Endothelial cell of umbilical vein (primary cell): ENCODE measurements at regions not wholly inside any gene's neighbourhood (a gene's known extent, or its start where the extent isn't known, plus 50 kb on each side); places are given as distances from the start of the nearest gene placed in this dataset.

Source experiments
- BruUV-seq: library from RNA; stranded (reverse); fragments of 400-500 nt; replicated peaks from 2 replicates; lab custom pipeline; 2021; lab: Mats Ljungman, UMichigan
- CTCF ChIA-PET: fragments of 300-600, 350-600 bp; sonication (Branson Sonifier 250); formaldehyde crosslinking; loops from one replicate; lab custom pipeline; 2021; ENCODE audit warnings: antibody characterized with exemption, inconsistent platforms; lab: Charles Lee
- POLR2A ChIA-PET: fragments of 300-600, 350-600 bp; sonication (Branson Sonifier 250); formaldehyde crosslinking; loops from one replicate; lab custom pipeline; 2021; ENCODE audit warnings: antibody characterized with exemption, inconsistent platforms; lab: Charles Lee
- DNase-seq: peaks from one replicate; pipeline ENCODE4 v3.0.0-alpha.2; 2011; ENCODE audit warnings: low read depth, low spot score
- FAIRE-seq: peaks from 2 replicates; lab custom pipeline; 2011; peaks lifted over from hg19 to GRCh38; lab: Jason Lieb, UNC
- H2AFZ ChIP-seq: 2 replicates; pipeline ENCODE4 v1.6.0; 2012; ENCODE audit warnings: low read depth, low read length, control low read depth, inconsistent platforms
- H3K27ac ChIP-seq: 2 replicates; pipeline ENCODE4 v1.5.1; 2011; ENCODE audit warnings: low read depth, mild to moderate bottlenecking, control low read depth, low read length, moderate library complexity; ENCODE audit not compliant: insufficient read depth
- H3K27me3 ChIP-seq, 2 experiments: 2 replicates each; pipeline versions ENCODE4 v1.6.0 to v1.6.1; 2011; ENCODE audit warnings: low read length in 2 of 2, mixed read lengths in 1 of 2; ENCODE audit not compliant: control insufficient read depth in 2 of 2, insufficient read depth in 2 of 2
- H3K36me3 ChIP-seq, 2 experiments: 2 replicates in 1 of 2; 3 replicates in 1 of 2; pipeline ENCODE4 v1.5.1; 2011; ENCODE audit warnings: low read length in 2 of 2, mild to moderate bottlenecking in 1 of 2, moderate library complexity in 1 of 2; ENCODE audit not compliant: control insufficient read depth in 2 of 2, insufficient read depth in 2 of 2; ENCODE audit errors: extremely low read depth in 1 of 2
- H3K4me1 ChIP-seq: 3 replicates; pipeline ENCODE4 v1.5.1; 2011; ENCODE audit warnings: mild to moderate bottlenecking, low read length; ENCODE audit not compliant: control insufficient read depth, insufficient read depth; ENCODE audit errors: extremely low read depth
- H3K4me2 ChIP-seq: 2 replicates; pipeline ENCODE4 v1.6.1; 2011; ENCODE audit warnings: low read length, control low read depth, mixed read lengths; ENCODE audit not compliant: insufficient read depth
- H3K4me3 ChIP-seq, 3 experiments: fragments of 200-600 bp in 1 of 3; sonication (generic), shearing (Covaris generic) in 1 of 3; replicated peaks in 1 of 3; 2 replicates each; pipeline ENCODE4 v1.5.1; 2011 to 2016; ENCODE audit warnings: control low read depth in 3 of 3, low read length in 3 of 3, mild to moderate bottlenecking in 2 of 3, inconsistent platforms in 1 of 3, low read depth in 1 of 3, moderate library complexity in 1 of 3; ENCODE audit not compliant: insufficient read depth in 1 of 3
- H3K79me2 ChIP-seq: 2 replicates; pipeline ENCODE4 v1.6.0; 2012; ENCODE audit warnings: low read length, inconsistent platforms; ENCODE audit not compliant: control insufficient read depth, insufficient read depth
- H3K9ac ChIP-seq: replicated peaks from 2 replicates; pipeline ENCODE3; 2011; ENCODE audit warnings: low read length, control low read depth; ENCODE audit not compliant: insufficient read depth; ENCODE audit errors: extremely low read depth
- H3K9me1 ChIP-seq: replicated peaks from 3 replicates; pipeline ENCODE4 v1.6.0; 2011; ENCODE audit warnings: mild to moderate bottlenecking, low read length; ENCODE audit not compliant: control insufficient read depth, insufficient read depth; ENCODE audit errors: extremely low read depth
- H3K9me3 ChIP-seq: replicated peaks from 2 replicates; pipeline ENCODE4 v1.5.1; 2012; ENCODE audit warnings: low read length, inconsistent platforms; ENCODE audit not compliant: control insufficient read depth, insufficient read depth
- H4K20me1 ChIP-seq: replicated peaks from 2 replicates; pipeline ENCODE3; 2011; ENCODE audit warnings: mild to moderate bottlenecking, low read length; ENCODE audit not compliant: control insufficient read depth, insufficient read depth; ENCODE audit errors: extremely low read depth
- EZH2 ChIP-seq: IDR thresholded peaks from 2 replicates; pipeline ENCODE4 v1.6.1; 2012; ENCODE audit warnings: borderline replicate concordance, low read depth, mild to moderate bottlenecking, moderate library complexity, low read length, inconsistent platforms; ENCODE audit not compliant: severe bottlenecking
- FOS ChIP-seq: IDR thresholded peaks from 2 replicates; pipeline ENCODE4 v1.6.1; 2011; ENCODE audit warnings: mild to moderate bottlenecking, low read length, moderate library complexity, borderline replicate concordance; ENCODE audit not compliant: insufficient read depth
- GATA2 ChIP-seq: IDR thresholded peaks from 2 replicates; pipeline ENCODE4 v1.7.0; 2011; ENCODE audit warnings: low read depth, mild to moderate bottlenecking, moderate library complexity, mixed read lengths, low read length; ENCODE audit not compliant: insufficient read length, insufficient read depth
- JUN ChIP-seq: IDR thresholded peaks from 2 replicates; pipeline ENCODE4 v1.6.1; 2011; ENCODE audit warnings: borderline replicate concordance, low read depth; ENCODE audit not compliant: insufficient read length, insufficient read depth
- MYC ChIP-seq: IDR thresholded peaks from one replicate; pipeline ENCODE4 v1.6.1; 2011; ENCODE audit warnings: mild to moderate bottlenecking, low read depth, low read length
- POLR2A ChIP-seq: IDR thresholded peaks from 2 replicates; pipeline ENCODE4 v1.6.1; 2012; ENCODE audit warnings: low read depth, mild to moderate bottlenecking, control low read depth, low read length
- POLR2AphosphoS5 ChIP-seq: IDR thresholded peaks from 2 replicates; pipeline ENCODE4 v1.6.1; 2012; ENCODE audit warnings: low read depth, mild to moderate bottlenecking, control low read depth, low read length, moderate library complexity; ENCODE audit not compliant: insufficient read depth
- dilution Hi-C: fragments of 300-500 bp; cut with MboI; formaldehyde crosslinking; loops from one replicate; pipeline ENCODE4 v1.15.0; 2019; ENCODE audit warnings: low sequenced_read_pairs; ENCODE audit not compliant: extremely low pct_ligation_motif_present
- intact Hi-C: fragments of 100-400 bp; cut with micrococcal nuclease; formaldehyde crosslinking; loops from one replicate; pipeline ENCODE4 v1.10.0; 2022
- TF ChIP-seq, protein P1 (sequence below), 2 donors: IDR thresholded peaks; 1 replicate in 1 of 2; 2 replicates in 1 of 2; pipeline ENCODE4 v1.5.1; 2011; ENCODE audit warnings: low read length in 2 of 2, mild to moderate bottlenecking in 2 of 2, moderate library complexity in 2 of 2, control low read depth in 1 of 2, inconsistent platforms in 1 of 2, low read depth in 1 of 2; ENCODE audit not compliant: insufficient read depth in 1 of 2; ENCODE audit errors: extremely low read depth in 1 of 2
- TF ChIP-seq, protein P2 (sequence below): IDR thresholded peaks from 2 replicates; pipeline ENCODE4 v1.6.1; 2011; ENCODE audit not compliant: insufficient read depth, insufficient read length

DNA sequence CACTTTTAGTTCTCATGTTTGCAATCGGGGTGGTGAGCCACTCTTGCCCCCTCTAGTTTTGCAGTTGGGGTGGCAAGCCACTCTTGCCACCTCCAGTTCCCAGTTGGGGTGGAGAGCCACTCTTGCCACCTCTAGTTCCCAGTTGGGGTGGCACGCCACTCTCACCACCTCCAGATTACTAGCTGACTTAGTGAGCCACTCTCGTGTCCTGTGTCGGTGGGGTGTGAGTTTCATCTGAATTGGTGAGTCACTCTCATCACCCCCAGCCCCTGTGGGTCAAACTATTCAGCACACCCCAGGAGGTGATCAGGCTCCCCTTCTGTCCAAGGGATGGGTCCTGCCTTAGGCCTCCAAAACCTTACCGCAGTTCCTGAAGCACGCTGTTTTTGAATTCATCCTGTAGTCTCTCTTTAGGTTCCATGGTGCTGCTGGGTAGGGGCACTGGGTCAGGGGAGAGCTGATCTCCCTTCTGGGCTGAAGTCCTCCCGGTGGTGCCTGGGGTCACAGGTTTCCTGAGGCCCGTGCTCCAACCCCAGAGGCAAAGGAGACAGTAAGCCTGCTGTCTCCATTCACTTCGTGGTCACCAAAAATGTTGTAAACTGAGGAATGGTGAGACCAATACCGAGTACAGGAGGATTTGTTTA lies 224.2 kb upstream of the SYNCRIP start:
- BruUV-seq = no TSS peak
- TF ChIP-seq, protein P1, sequence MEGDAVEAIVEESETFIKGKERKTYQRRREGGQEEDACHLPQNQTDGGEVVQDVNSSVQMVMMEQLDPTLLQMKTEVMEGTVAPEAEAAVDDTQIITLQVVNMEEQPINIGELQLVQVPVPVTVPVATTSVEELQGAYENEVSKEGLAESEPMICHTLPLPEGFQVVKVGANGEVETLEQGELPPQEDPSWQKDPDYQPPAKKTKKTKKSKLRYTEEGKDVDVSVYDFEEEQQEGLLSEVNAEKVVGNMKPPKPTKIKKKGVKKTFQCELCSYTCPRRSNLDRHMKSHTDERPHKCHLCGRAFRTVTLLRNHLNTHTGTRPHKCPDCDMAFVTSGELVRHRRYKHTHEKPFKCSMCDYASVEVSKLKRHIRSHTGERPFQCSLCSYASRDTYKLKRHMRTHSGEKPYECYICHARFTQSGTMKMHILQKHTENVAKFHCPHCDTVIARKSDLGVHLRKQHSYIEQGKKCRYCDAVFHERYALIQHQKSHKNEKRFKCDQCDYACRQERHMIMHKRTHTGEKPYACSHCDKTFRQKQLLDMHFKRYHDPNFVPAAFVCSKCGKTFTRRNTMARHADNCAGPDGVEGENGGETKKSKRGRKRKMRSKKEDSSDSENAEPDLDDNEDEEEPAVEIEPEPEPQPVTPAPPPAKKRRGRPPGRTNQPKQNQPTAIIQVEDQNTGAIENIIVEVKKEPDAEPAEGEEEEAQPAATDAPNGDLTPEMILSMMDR (IDR thresholded peaks at IDR 0.05; ENCODE audit: extremely low read depth in 1 of 2, insufficient read depth in 1 of 2, low read depth in 1 of 2, low read length in 2 of 2) = no peak
- no peak for TF ChIP-seq GATA2
- no peak for TF ChIP-seq EZH2
- TF ChIP-seq POLR2A = no peak
- TF ChIP-seq MYC = no peak
- Histone ChIP-seq H3K79me2 (no peaks in the 10 kb centered on the region), H3K27me3 (no peaks in the 10 kb centered on the region), H4K20me1 (no peaks in the 10 kb centered on the region), H3K4me1 (peaks cover 23% of the 10 kb centered on the region), H3K36me3 (no peaks in the 10 kb centered on the region), H2AFZ (peak overlapping the region; percentile 97), H3K27ac (no peak overlapping the region), H3K9me3 (no peaks in the 10 kb centered on the region), H3K9ac (no peak overlapping the region), H3K4me2 (no peak overlapping the region), H3K4me3 (no peak overlapping the region), H3K9me1 (no peaks in the 10 kb centered on the region)
- dilution Hi-C loops = no loop called here
- CTCF ChIA-PET = no interaction called here
- no peak for DNase-seq
- no peak for FAIRE-seq
- POLR2A ChIA-PET = no interaction called here
- intact Hi-C loops = loop anchor here (10.0 kb wide), 1 partner anchor 192 kb away; no protein-coding TSS in a partner anchor

DNA sequence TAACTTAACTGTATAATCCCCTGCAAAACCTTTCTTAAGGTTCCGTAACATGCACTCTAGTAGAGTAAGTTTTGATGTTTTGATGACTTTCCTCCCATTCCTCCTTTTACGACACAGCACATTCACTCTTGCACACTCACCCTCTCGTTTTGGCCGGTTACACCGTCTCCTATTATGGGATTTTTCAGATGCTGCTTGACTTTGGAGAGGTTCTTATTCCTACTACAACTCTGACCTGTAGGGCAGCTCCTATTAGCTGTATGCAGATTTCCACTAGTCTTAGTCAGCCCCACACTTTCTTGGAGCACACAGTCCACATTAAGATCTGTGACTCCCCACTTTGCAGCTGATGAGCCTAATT lies 223.7 kb upstream of the SYNCRIP start:
- peak overlapping the region; percentile 97 for H2AFZ ChIP-seq
- no peaks in the 10 kb centered on the region for H4K20me1 ChIP-seq
- H3K27me3 ChIP-seq = no peaks in the 10 kb centered on the region
- H3K9me1 ChIP-seq = no peaks in the 10 kb centered on the region
- FAIRE-seq (no peak), DNase-seq (no peak)
- peaks cover 23% of the 10 kb centered on the region for H3K4me1 ChIP-seq
- peak overlapping the region; percentile 85 for H3K4me2 ChIP-seq
- H3K79me2 ChIP-seq = no peaks in the 10 kb centered on the region
- ChIA-PET POLR2A (interaction anchor here (0.7 kb wide), 1 partner anchor 223 kb away, joined by 4 read pairs; the partner anchor contains the start of gene SYNCRIP), CTCF (interaction anchor here (0.8 to 1.3 kb wide), 2 partner anchors 9 to 111 kb away, joined by 3 read pairs; no protein-coding TSS in a partner anchor)
- dilution Hi-C loops (no loop called here), intact Hi-C loops (loop anchor here (10.0 kb wide), 1 partner anchor 192 kb away; no protein-coding TSS in a partner anchor)
- TF ChIP-seq EZH2 (no peak), FOS (no peak), POLR2A (no peak), GATA2 (no peak), MYC (no peak), POLR2AphosphoS5 (no peak), JUN (no peak)
- TF ChIP-seq, protein P1 (IDR thresholded peaks at IDR 0.05; ENCODE audit: extremely low read depth in 1 of 2, insufficient read depth in 1 of 2, low read depth in 1 of 2, low read length in 2 of 2) = no peak
- TF ChIP-seq, protein P2, sequence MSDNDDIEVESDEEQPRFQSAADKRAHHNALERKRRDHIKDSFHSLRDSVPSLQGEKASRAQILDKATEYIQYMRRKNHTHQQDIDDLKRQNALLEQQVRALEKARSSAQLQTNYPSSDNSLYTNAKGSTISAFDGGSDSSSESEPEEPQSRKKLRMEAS = no peak
- H3K4me3 ChIP-seq = peak overlapping the region in 2 of 3 experiments; percentile 33 to 73
- H3K36me3 ChIP-seq = no peaks in the 10 kb centered on the region
- H3K9ac ChIP-seq = no peak overlapping the region
- BruUV-seq = no TSS peak
- no peaks in the 10 kb centered on the region for H3K9me3 ChIP-seq
- peak overlapping the region; percentile 83 for H3K27ac ChIP-seq
